22Rv1 (cell line): ENCODE measurements at regions not wholly inside any gene's neighbourhood (a gene's known extent, or its start where the extent isn't known, plus 50 kb on each side); places are given as distances from the start of the nearest gene placed in this dataset.

ENCODE experiments used
- ZFX ChIP-seq: fragments of 450-650 bp; IDR thresholded peaks from 2 replicates; pipeline ENCODE4 v1.6.1; 2017; ENCODE audit warnings: antibody characterized with exemption, borderline replicate concordance
- TF ChIP-seq, protein P1 (sequence below): fragments of 450-650 bp; IDR thresholded peaks from 2 replicates; pipeline ENCODE4 v1.5.1; 2017; ENCODE audit warnings: mild to moderate bottlenecking

DNA sequence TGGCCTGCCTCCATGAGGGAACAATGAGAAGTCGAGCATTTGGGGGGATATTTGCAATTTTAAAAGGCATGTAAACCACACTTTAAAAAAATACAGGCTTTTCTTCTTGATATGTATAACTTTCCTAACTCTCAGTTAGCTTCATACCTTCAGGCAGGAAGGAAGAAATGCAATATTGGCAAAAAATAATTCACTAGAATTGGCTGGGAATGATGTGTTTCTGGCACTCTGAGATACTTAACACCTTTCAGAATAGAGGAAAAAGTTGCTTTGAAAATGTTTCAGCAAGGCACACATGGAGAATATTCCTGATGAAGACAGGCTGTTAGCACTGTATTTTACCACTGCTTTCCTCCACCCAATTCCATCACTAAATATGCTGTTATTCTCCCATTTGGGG lies 747.6 kb downstream of the HDGFL1 start:
- TF ChIP-seq, protein P1, sequence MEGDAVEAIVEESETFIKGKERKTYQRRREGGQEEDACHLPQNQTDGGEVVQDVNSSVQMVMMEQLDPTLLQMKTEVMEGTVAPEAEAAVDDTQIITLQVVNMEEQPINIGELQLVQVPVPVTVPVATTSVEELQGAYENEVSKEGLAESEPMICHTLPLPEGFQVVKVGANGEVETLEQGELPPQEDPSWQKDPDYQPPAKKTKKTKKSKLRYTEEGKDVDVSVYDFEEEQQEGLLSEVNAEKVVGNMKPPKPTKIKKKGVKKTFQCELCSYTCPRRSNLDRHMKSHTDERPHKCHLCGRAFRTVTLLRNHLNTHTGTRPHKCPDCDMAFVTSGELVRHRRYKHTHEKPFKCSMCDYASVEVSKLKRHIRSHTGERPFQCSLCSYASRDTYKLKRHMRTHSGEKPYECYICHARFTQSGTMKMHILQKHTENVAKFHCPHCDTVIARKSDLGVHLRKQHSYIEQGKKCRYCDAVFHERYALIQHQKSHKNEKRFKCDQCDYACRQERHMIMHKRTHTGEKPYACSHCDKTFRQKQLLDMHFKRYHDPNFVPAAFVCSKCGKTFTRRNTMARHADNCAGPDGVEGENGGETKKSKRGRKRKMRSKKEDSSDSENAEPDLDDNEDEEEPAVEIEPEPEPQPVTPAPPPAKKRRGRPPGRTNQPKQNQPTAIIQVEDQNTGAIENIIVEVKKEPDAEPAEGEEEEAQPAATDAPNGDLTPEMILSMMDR: no peak
- no peak for TF ChIP-seq ZFX
